ENCODE measurements at regions not wholly inside any gene's neighbourhood (a gene's known extent, or its start where the extent isn't known, plus 50 kb on each side); places are given as distances from the start of the nearest gene placed in this dataset.

DNA sequence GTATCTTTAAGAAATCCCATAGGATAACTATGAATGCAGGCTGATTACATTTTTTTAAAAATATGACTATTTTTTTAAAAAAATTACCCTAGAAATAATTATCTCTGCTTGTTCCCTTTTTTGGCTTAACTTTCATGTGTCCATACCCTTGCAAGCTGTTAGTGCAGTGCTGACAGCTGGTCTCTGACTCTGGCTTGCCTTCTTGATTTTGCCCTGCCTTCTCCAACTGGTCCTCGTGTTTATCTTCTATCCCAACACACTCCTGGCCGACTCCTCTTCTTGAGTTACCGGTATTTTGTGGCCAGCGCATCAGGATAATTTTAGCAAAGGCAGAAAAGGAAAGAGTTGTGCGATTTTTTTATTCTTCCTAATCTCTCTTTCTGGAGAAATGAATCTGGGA is 111.7 kb upstream of the STARD3NL start:
- no peak overlapping the region for H3K27ac ChIP-seq (ENCODE audit: low read depth, low read length)
- H3K9ac ChIP-seq (ENCODE audit: low read depth in 1 of 3, low read length in 3 of 3) = no peak overlapping the region
- no peak overlapping the region for H3K4me3 ChIP-seq (ENCODE audit: low read length in 3 of 3)
- H3K4me1 ChIP-seq (ENCODE audit: control insufficient read depth in 3 of 3, insufficient read depth in 3 of 3, low read length in 3 of 3) = no peaks in the 10 kb centered on the region
- H3K9me3 ChIP-seq (ENCODE audit: control insufficient read depth in 3 of 3, low read length in 3 of 3) = no peaks in the 10 kb centered on the region
- no peaks in the 10 kb centered on the region for H3K36me3 ChIP-seq (ENCODE audit: control insufficient read depth in 3 of 3, insufficient read depth in 3 of 3, low read length in 3 of 3)
- H3K27me3 ChIP-seq (ENCODE audit: control insufficient read depth in 3 of 3, insufficient read depth in 3 of 3, low read length in 3 of 3) = no peaks in the 10 kb centered on the region

DNA sequence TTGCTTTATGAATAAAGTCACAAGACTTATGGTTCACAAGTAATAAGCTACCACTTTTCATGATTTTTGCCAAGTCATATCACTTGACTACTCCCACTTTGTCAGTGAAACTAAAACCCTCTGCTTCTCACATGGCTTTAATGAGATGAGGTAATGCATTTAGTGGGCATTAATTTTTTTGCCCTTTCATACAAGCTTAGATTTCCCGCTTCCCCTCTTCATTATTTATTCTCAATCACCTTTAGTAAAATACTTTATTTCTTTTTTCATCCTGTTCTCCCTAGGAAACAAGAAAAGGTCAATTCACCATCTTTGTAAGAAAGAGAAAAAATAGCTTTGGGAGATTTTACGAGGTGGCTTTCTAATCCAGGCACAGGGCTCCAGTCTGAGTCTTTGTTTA is 109.6 kb upstream of the STARD3NL start:
- H3K4me1 ChIP-seq (ENCODE audit: control insufficient read depth in 3 of 3, insufficient read depth in 3 of 3, low read length in 3 of 3) = no peaks in the 10 kb centered on the region

DNA sequence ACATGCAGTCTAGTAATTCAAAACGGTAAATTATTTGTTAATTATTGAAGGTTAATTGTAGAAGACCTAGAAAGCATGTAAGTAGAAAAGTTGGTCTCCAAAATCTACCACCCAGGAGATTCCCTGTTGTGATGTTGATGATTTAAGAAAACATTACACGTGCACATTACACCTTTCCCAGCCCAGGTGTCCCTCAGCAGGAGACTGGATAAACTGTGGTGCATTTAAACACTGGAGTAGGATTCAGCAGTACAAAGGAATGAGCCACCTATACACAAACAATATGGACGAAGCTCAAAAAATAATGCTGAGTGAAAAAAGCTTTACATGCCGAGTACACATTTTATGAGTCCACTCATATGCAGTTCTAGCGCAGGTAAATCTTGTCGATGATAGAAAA is 109.0 kb upstream of the STARD3NL start:
- no peak overlapping the region for H3K9ac ChIP-seq (ENCODE audit: low read depth in 1 of 3, low read length in 3 of 3)
- H3K4me3 ChIP-seq (ENCODE audit: low read length in 3 of 3) = no peak overlapping the region
- H3K36me3 ChIP-seq (ENCODE audit: control insufficient read depth in 3 of 3, insufficient read depth in 3 of 3, low read length in 3 of 3) = no peaks in the 10 kb centered on the region
- no peaks in the 10 kb centered on the region for H3K9me3 ChIP-seq (ENCODE audit: control insufficient read depth in 3 of 3, low read length in 3 of 3)
- no peak overlapping the region for H3K27ac ChIP-seq (ENCODE audit: low read depth, low read length)
- H3K27me3 ChIP-seq (ENCODE audit: control insufficient read depth in 3 of 3, insufficient read depth in 3 of 3, low read length in 3 of 3) = no peaks in the 10 kb centered on the region
- peaks cover 0 to 2% (median 0%) of the 10 kb centered on the region in 3 donors for H3K4me1 ChIP-seq (ENCODE audit: control insufficient read depth in 3 of 3, insufficient read depth in 3 of 3, low read length in 3 of 3)

More for the DNA sequence above, 109.6 kb upstream of the STARD3NL start:
- H3K9me3 ChIP-seq (ENCODE audit: control insufficient read depth in 3 of 3, low read length in 3 of 3) = no peaks in the 10 kb centered on the region
- H3K9ac ChIP-seq (ENCODE audit: low read depth in 1 of 3, low read length in 3 of 3) = no peak overlapping the region
- H3K4me3 ChIP-seq (ENCODE audit: low read length in 3 of 3) = no peak overlapping the region
- H3K36me3 ChIP-seq (ENCODE audit: control insufficient read depth in 3 of 3, insufficient read depth in 3 of 3, low read length in 3 of 3) = no peaks in the 10 kb centered on the region
- H3K27ac ChIP-seq (ENCODE audit: low read depth, low read length) = no peak overlapping the region
- no peaks in the 10 kb centered on the region for H3K27me3 ChIP-seq (ENCODE audit: control insufficient read depth in 3 of 3, insufficient read depth in 3 of 3, low read length in 3 of 3)

DNA sequence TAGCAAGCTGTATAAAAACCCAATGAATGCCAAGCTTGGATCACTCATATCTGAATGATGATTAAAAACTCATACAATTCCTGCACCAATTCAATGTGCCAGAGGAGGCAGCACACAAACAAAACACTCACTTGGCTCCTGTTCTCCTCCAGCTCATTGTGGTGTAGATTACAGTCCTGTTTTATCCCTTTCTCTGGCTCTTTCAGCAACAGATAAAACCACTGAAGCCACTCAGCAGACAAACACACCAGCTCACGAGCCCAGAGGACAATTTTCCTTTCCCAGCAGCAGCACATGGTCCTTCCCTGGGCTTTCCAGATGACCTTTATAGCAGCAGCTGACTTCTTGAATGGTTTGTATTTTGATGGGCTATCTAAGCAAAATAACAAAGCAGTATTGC is 107.3 kb upstream of the STARD3NL start:
- Histone ChIP-seq H3K4me1 (ENCODE audit: control insufficient read depth in 3 of 3, insufficient read depth in 3 of 3, low read length in 3 of 3) (peaks cover 0 to 2% (median 0%) of the 10 kb centered on the region in 3 donors), H3K36me3 (ENCODE audit: control insufficient read depth in 3 of 3, insufficient read depth in 3 of 3, low read length in 3 of 3) (no peaks in the 10 kb centered on the region), H3K4me3 (ENCODE audit: low read length in 3 of 3) (no peak overlapping the region), H3K27me3 (ENCODE audit: control insufficient read depth in 3 of 3, insufficient read depth in 3 of 3, low read length in 3 of 3) (no peaks in the 10 kb centered on the region), H3K9me3 (ENCODE audit: control insufficient read depth in 3 of 3, low read length in 3 of 3) (no peaks in the 10 kb centered on the region), H3K27ac (ENCODE audit: low read depth, low read length) (no peak overlapping the region), H3K9ac (ENCODE audit: low read depth in 1 of 3, low read length in 3 of 3) (no peak overlapping the region)

DNA sequence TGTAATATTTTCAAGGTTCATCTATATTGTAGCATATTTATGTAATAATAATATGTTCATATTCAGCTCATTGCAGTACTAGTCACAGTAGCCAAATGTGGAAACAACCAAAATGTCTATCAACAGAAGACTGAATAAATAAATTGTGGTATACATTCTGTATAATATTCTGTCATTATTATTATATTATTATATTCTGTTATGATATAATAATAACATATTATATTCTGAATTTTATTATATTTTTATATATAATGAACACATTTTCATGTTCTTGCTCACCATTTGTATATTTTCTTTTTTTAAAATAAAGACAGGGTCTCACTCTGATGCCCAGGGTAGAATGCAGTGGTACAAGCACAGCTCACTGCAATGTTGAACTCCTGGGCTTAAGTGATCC is 91.2 kb upstream of the STARD3NL start:
- H3K36me3 ChIP-seq (ENCODE audit: control insufficient read depth in 3 of 3, insufficient read depth in 3 of 3, low read length in 3 of 3) = no peaks in the 10 kb centered on the region
- H3K4me3 ChIP-seq (ENCODE audit: low read length in 3 of 3) = no peak overlapping the region
- no peaks in the 10 kb centered on the region for H3K27me3 ChIP-seq (ENCODE audit: control insufficient read depth in 3 of 3, insufficient read depth in 3 of 3, low read length in 3 of 3)
- H3K9me3 ChIP-seq (ENCODE audit: control insufficient read depth in 3 of 3, low read length in 3 of 3) = peaks cover 0 to 7% (median 0%) of the 10 kb centered on the region in 3 donors
- H3K9ac ChIP-seq (ENCODE audit: low read depth in 1 of 3, low read length in 3 of 3) = no peak overlapping the region
- no peak overlapping the region for H3K27ac ChIP-seq (ENCODE audit: low read depth, low read length)
- no peaks in the 10 kb centered on the region for H3K4me1 ChIP-seq (ENCODE audit: control insufficient read depth in 3 of 3, insufficient read depth in 3 of 3, low read length in 3 of 3)

DNA sequence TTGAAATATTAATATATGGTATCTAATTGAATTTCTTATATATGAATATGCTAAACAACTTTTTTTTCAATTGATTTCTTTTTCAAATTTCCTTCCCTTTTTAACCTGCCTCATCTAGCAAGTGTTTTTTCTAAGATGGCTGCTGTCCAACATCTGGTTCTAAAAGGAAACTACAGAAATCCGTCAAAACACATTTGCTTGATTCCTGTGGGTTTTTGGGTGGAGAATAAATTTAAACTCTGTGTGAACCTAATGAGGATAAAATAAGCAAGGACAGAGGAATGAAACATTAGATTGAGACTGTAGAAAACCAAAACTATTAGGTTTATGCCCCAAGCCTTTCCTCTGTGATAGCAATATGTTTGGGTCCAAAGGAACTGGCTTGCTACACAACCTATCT is 75.5 kb upstream of the STARD3NL start:
- Histone ChIP-seq H3K4me3 (ENCODE audit: low read length in 3 of 3) (no peak overlapping the region), H3K9me3 (ENCODE audit: control insufficient read depth in 3 of 3, low read length in 3 of 3) (no peaks in the 10 kb centered on the region), H3K27me3 (ENCODE audit: control insufficient read depth in 3 of 3, insufficient read depth in 3 of 3, low read length in 3 of 3) (no peaks in the 10 kb centered on the region), H3K9ac (ENCODE audit: low read depth in 1 of 3, low read length in 3 of 3) (no peak overlapping the region), H3K36me3 (ENCODE audit: control insufficient read depth in 3 of 3, insufficient read depth in 3 of 3, low read length in 3 of 3) (no peaks in the 10 kb centered on the region), H3K27ac (ENCODE audit: low read depth, low read length) (no peak overlapping the region), H3K4me1 (ENCODE audit: control insufficient read depth in 3 of 3, insufficient read depth in 3 of 3, low read length in 3 of 3) (peaks cover 0 to 2% (median 0%) of the 10 kb centered on the region in 3 donors)

DNA sequence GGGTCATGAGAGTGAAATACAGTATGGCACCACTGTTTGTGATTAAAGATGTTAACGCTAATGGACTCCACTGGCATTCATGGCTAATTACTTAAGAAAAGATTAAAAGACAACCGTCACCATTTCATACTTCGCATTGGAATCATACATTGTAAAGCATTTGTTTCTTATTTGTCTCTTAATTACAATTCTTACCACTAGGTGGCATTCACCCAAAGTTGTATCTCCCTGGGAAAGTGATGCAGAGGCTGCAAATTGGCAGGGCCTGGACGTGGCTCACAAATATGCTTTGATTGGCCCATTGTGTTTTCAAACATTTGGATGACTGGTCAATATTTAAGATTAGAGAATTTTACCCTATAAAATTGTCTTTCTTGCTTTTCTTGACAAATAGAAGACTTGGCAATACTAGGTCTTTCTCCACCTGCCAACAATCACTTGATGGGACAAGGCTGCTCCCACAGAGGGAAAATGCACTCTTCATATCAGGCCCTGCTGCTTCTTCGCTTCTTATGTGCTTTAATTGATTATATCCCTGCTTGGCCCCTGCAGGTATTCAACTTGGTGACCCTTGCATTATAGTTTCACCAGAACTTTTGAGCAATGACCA is 72.1 kb upstream of the STARD3NL start:
- H3K9ac ChIP-seq (ENCODE audit: low read depth in 1 of 3, low read length in 3 of 3) = no peak overlapping the region
- H3K36me3 ChIP-seq (ENCODE audit: control insufficient read depth in 3 of 3, insufficient read depth in 3 of 3, low read length in 3 of 3) = no peaks in the 10 kb centered on the region
- no peaks in the 10 kb centered on the region for H3K9me3 ChIP-seq (ENCODE audit: control insufficient read depth in 3 of 3, low read length in 3 of 3)
- no peaks in the 10 kb centered on the region for H3K27me3 ChIP-seq (ENCODE audit: control insufficient read depth in 3 of 3, insufficient read depth in 3 of 3, low read length in 3 of 3)
- H3K4me1 ChIP-seq (ENCODE audit: control insufficient read depth in 3 of 3, insufficient read depth in 3 of 3, low read length in 3 of 3) = peaks cover 0 to 2% (median 0%) of the 10 kb centered on the region in 3 donors
- H3K27ac ChIP-seq (ENCODE audit: low read depth, low read length) = no peak overlapping the region
- no peak overlapping the region for H3K4me3 ChIP-seq (ENCODE audit: low read length in 3 of 3)

DNA sequence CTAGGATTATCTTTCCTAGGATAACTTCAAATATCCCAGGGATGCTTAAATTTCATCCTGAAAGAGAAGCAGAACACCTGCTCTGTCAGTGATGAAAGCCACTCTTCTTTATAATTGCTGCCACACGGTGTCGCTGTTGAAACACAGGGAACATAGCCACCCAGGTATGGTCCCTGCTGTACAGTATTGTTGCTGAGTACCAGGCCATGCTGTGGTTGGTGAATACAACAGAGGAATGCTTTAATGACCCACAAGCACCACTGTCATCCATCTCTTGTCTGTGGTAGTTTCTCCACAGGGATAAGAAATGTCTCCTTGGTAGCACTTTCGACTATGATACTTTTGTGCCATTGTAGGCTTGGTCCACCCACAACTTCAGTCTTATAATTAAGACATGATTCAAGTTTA is 70.6 kb upstream of the STARD3NL start:
- H3K9ac ChIP-seq (ENCODE audit: low read depth in 1 of 3, low read length in 3 of 3) = no peak overlapping the region
- H3K4me3 ChIP-seq (ENCODE audit: low read length in 3 of 3) = no peak overlapping the region
- peaks cover 0 to 2% (median 0%) of the 10 kb centered on the region in 3 donors for H3K4me1 ChIP-seq (ENCODE audit: control insufficient read depth in 3 of 3, insufficient read depth in 3 of 3, low read length in 3 of 3)
- H3K27me3 ChIP-seq (ENCODE audit: control insufficient read depth in 3 of 3, insufficient read depth in 3 of 3, low read length in 3 of 3) = no peaks in the 10 kb centered on the region
- no peaks in the 10 kb centered on the region for H3K9me3 ChIP-seq (ENCODE audit: control insufficient read depth in 3 of 3, low read length in 3 of 3)
- no peaks in the 10 kb centered on the region for H3K36me3 ChIP-seq (ENCODE audit: control insufficient read depth in 3 of 3, insufficient read depth in 3 of 3, low read length in 3 of 3)
- no peak overlapping the region for H3K27ac ChIP-seq (ENCODE audit: low read depth, low read length)

DNA sequence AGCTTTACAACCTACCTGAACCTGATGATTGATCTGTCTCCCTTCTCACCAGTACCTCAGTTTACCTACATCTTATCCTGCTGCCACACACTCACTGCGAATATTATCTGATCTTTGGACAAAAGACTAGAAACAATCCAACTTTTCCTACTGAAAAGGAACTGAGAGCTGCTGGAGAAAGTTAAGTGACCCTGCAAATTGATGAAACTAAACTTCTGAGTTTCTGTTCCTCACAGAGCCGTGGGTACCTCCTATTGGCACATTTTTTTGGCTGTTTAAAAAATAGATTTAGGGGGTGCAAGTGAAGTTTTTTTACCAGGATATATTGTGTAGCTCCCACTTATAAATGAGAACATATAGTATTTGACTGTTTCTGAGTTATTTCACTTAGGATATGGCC is 66.0 kb upstream of the STARD3NL start:
- Histone ChIP-seq H3K9ac (ENCODE audit: low read depth in 1 of 3, low read length in 3 of 3) (no peak overlapping the region), H3K36me3 (ENCODE audit: control insufficient read depth in 3 of 3, insufficient read depth in 3 of 3, low read length in 3 of 3) (no peaks in the 10 kb centered on the region), H3K27ac (ENCODE audit: low read depth, low read length) (no peak overlapping the region), H3K9me3 (ENCODE audit: control insufficient read depth in 3 of 3, low read length in 3 of 3) (no peaks in the 10 kb centered on the region), H3K27me3 (ENCODE audit: control insufficient read depth in 3 of 3, insufficient read depth in 3 of 3, low read length in 3 of 3) (no peaks in the 10 kb centered on the region), H3K4me3 (ENCODE audit: low read length in 3 of 3) (no peak overlapping the region), H3K4me1 (ENCODE audit: control insufficient read depth in 3 of 3, insufficient read depth in 3 of 3, low read length in 3 of 3) (no peaks in the 10 kb centered on the region)

DNA sequence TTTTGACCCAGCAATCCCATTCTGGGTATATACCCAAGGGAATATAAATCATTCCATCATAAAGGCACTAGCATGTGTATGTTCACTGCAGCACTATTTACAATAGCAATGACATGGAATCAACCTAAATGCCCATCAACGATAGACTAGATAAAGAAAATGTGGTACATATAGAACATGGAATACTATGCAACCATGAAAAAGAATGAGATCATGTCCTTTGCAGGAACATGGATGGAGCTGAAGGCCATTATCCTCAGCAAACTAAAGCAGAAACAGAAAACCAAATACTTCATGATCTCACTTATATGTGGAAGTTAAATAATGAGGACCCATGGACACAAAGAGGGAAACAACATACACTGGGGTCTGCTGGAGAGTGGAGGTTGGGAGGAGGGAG is 58.0 kb upstream of the STARD3NL start:
- Histone ChIP-seq H3K27ac (ENCODE audit: low read depth, low read length) (no peak overlapping the region), H3K9ac (ENCODE audit: low read depth in 1 of 3, low read length in 3 of 3) (no peak overlapping the region), H3K9me3 (ENCODE audit: control insufficient read depth in 3 of 3, low read length in 3 of 3) (peaks cover 0 to 3% (median 2%) of the 10 kb centered on the region in 3 donors), H3K4me3 (ENCODE audit: low read length in 3 of 3) (no peak overlapping the region), H3K27me3 (ENCODE audit: control insufficient read depth in 3 of 3, insufficient read depth in 3 of 3, low read length in 3 of 3) (no peaks in the 10 kb centered on the region), H3K36me3 (ENCODE audit: control insufficient read depth in 3 of 3, insufficient read depth in 3 of 3, low read length in 3 of 3) (no peaks in the 10 kb centered on the region), H3K4me1 (ENCODE audit: control insufficient read depth in 3 of 3, insufficient read depth in 3 of 3, low read length in 3 of 3) (no peaks in the 10 kb centered on the region)
